ENCODE measurements at regions not wholly inside any gene's neighbourhood (a gene's known extent, or its start where the extent isn't known, plus 50 kb on each side); places are given as distances from the start of the nearest gene placed in this dataset.
"Not testable (repeated sequence)": the region's sequence is repeated elsewhere in the genome, so short reads cannot be mapped to it uniquely, and the experiment has no call there.

DNA sequence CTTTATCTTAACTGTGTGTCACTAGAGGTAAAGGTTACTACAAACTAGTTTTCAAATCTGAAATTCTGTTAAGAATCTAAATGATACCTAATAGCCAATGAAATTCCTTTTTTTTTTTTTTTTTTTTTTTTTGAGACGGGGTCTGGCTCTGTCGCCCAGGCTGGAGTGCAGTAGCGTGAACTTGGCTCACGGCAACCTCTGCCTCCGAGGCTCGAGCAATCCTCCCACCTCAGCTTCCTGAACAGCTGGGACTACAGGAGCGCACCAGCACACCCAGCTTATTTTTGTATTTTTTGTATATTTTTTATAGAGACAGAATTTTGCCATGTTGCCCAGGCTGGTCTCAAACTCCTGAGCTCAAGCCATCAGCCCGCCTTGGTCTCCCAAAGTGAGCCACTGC, 160.3 kb upstream of the NEBL start:
- DNase-seq (ENCODE audit: low spot score): no peak

DNA sequence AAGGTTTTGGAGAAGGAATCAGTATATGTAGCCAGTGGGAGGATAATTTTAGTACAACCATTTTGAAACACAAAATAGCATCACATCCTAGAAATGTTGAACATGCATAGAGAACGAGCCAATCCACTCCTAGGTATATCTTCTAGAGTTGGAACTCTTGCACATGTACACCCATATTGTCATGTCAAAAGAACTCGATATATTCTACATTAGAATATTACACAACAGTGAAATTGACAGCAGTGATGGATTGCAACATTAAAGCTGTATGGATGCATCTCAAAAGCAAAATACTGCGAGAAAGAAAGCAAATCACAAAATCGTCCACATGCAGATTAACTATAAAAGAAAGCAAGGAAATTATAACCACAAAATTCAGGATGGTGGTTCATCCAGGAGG, 159.3 kb upstream of the NEBL start:
- DNase-seq (ENCODE audit: low spot score): no peak

DNA sequence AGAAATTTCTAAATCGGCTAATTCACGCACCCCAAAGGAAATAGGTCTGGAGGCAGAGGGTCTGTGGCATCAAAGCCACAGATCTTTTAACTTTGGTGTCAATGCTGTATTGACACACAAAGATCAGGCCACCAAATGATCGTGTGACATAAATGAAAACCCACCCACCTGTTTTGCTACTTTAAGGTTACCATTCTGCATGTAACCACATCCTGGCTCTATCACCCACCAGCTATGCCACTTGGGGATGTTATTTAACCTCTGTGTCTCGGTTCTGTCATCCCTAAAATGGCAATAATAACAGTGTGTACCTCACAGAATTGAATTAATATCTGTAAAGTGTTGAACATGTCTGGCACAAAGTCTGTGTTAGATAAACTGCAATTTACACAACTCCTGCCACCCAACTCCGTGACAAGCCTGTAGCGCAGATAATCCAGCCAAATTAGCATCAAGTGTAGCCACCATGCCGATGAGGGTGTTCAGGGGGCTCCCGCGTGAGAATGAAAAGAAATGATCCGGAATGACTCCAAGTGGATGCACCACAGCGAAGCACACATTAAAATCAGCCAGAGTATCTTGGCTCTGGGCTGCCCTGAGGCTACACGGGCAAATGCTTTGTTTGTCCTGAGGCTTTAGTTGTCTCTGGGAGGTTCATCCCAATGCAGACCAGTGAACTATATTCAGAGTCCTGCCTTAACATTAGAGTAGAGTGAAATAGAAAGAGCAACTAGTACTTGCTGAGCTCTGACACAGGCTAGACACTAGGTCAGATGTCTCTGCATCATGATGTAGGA, 158.4 kb upstream of the NEBL start:
- no peak for DNase-seq (ENCODE audit: low spot score)

DNA sequence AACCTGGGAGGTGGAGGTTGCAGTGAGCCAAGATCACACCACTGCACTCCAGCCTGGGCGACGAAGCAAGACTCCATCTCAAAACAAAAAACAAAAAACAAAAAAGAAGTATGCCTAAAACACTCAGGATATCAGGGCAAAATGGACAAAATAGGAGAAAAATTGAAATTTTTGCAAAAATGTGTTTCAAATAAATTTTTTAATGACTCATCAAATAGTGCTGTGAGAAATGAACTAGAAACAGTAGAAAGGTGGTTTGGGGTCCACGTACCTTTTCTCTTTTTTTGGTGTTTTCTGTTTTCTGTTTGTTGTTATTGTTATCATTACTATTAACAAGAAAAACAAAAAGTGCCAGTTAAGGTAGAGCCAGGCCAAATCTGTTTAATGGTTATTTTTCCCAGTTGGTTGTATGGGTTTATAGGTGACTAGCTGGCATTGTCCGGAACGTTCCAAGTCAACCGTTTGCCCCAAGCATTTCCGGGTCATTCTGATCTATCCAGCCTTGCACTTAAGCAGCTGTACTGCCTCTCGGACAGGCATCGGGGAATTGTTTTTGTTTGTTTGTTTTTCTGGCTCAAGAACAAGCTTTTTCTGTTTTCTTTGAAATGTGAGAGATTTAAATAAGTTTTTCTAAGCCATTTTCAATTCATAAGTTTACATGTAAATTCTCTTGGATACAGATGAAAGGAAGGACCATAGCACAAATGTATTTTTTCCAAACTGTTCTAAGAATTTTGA, 157.0 kb upstream of the NEBL start:
- no peak for DNase-seq (ENCODE audit: low spot score)

DNA sequence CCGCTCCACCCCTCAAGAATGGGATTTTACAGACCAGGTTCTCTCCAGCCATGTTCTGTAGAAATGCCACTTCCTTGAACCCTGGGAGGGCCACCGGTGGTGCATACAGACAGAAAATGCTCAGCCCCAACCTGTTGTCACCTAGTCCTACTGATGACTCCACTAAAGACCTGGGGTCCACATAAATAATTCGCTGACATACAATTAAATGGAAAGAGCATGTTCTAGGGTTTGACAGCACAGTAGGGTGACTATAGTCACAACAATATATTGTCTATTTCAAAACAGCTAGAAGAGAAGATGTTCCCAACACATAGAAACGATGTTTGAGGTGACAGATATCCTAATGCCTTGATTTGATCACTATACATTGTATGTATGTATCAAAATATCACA, 155.6 kb upstream of the NEBL start:
- DNase-seq (ENCODE audit: low spot score): no peak

DNA sequence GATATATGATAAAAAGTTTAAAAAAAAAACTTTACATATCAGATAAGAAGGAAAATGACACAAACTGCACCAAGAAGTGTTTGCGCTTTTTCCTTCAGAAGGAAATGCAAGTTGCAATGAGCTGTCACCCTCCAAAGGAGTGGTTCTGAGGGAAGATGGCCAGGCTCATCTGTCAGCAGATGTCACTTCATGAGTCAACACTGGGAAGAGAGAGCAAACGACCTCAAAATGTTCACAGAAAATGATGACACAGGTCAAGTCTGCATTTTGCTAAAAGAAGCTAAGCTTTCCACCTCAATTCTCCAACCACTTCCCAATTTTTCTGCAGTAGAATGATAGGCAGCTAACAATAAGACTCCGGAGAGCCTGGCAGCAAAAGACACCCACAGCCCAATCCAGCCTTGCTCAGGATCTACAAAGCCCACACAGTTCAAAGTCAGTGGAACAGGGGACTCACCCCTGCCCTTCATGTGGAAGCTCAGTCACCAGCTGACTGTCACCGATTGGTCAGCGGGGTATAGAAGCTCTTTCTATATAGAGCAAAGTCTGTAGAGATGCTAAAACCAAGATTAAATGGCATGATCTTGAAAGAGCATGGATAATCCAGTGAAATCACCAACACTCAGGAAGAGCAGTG, 155.1 kb upstream of the NEBL start:
- no peak for DNase-seq (ENCODE audit: low spot score)

DNA sequence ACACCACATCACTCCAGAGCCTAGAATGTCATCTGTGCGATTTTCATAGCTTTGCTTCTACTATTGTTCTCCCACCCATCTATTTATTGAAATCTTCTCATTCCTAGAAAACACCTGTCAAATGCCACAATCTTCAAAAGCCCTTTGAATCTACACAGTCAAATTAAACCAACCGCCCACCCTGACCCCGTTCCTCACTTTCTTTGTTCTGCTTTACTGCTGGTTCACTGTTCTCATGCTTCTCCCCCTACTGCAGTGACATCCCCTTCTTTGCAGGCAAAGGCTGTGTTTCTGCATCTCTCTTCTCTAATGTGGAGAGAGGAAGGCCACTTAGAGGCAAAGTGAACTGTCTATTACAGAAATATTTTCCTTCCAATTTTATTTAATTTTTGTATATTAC, 152.4 kb upstream of the NEBL start:
- no peak for DNase-seq (ENCODE audit: low spot score)

DNA sequence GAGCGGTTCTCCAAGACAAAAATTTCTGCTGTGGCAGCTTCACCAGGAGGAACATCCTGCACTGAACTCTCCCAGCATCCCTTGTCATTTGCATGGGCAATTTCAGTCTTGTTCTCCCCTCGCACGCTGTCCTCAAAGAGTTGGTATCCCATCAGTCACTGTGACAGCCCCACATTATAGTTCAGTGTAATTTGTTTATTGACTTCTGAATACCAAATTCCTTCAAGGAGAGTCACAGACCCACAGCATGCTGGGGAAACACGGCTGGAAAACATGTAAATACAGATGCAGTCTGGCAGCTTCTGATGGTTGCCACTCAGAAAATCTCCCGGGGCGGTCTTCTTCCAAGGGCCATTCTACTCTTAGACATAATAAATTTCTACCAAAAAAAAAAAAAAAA, 151.0 kb upstream of the NEBL start:
- no peak for DNase-seq (ENCODE audit: low spot score)

DNA sequence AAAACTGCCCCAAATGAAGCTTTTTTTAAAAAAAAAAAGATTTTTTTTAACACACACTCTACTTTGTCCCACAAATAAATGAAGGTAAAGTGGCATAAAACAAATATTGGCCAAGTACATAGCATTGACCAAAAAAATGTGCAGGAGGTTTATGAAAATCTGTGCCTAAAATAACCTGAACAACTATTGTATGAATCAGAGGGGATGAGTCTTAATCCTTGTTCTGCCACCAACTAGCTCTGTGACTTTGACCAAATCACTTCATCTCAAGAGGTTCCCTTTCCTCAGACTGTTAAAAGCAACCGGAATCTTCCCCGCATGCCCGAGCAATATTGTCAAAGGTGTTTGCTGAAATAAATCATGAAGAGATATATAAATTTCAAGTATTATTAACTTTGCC, 150.4 kb upstream of the NEBL start:
- DNase-seq (ENCODE audit: low spot score): no peak

DNA sequence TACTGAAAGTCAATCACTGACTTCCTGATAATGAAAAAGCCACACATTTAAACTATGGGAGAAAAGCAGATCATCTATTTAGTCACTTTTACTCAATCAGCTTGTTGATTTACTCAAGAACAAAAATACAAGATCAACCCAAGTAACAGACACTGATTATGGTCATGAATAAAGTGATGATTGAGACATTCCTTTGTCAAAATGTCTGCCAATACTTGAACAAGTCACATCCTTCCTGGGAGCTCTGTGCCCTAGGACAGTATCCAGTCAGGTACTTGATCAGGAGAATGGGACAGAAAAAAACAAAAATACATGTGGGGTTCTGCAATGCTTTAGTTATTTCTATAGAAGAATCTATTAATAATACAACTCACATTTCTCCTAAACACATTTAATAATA, 150.0 kb upstream of the NEBL start:
- DNase-seq (ENCODE audit: low spot score): no peak

DNA sequence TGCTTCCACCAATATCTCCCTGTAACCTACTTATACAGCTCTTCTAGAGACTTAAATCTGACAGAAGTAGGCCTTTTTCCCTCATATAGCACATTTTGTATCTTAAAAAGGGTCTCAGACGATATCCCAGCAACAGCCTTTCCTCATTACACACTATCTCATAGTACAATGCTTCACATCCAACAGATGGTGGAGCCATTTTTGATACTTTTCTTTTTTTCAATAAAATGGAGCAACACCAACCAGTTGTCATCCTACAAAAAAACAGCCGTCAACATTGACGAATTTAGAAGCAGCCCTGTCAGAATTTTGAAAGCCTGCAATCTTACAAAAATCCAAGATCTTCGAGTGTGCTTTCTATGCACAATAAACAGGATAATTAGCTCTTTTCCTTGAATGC, 145.9 kb upstream of the NEBL start:
- no peak for DNase-seq (ENCODE audit: low spot score)

DNA sequence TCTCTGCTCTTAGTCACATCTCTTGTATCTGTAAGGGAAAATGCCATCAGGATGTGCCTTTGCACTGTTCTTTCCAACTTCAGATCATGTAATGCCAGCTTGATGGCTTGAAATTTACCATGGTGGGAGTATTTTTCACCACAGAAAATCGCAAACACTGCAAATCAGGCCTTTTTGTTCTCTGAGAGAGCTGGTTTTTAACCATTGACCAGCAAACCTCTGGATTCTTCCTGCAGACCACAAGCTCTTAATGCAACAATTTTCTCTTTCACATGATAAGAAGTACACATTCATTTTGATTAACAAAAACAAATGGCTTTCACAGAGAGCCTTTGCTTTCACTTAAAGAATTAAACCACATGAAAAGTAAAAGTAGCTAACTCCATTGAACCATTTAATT, 145.4 kb upstream of the NEBL start:
- no peak for DNase-seq (ENCODE audit: low spot score)

DNA sequence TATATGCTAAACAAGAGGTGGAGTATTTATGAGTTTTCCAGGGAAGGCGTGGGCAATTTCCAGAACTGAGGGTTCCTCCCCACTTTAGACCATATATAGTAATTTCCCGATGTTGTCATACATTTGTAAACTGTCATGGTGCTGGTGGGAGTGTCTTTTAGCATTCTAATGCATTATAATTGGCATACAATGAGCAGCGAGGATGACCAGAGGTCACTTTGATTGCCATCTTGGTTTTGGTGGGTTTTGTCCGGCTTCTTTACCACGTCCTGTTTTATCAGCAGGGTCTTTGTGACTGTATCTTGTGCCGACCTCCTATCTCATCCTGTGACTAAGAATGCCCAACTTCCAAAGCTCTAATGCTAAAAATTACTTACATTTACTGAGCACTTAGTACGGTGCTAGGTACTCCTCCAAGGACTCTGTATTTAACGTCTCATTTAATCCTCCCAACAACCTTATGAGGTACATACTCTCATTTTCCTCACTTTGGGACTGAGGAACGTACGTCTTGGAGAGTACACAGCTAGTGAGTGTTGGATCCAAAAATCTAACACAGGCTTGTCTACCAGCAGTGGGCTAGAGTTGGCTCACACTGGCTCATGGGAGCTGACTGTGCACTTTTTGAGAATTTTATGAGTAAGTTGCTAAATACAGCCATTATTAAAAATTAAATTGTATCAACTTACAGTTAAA, 144.8 kb upstream of the NEBL start:
- DNase-seq (ENCODE audit: low spot score): no peak

DNA sequence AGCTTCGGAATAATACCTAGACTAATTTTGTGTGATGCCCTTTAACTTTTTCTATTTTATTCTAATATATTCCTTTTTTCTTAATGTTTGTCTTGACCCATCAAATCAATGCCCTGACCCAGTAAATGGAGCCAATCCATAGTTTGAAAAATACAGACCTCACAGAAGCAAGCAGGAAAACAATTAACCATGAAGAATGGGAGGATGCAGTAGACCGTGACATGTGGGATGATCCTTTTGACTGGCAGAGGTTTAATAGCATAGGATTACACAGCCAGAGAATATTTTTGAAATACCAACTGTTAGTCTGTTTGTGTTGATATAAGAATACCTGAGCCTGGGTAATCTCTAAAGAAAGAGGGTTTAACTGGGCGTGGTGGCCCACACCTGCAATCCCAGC, 142.6 kb upstream of the NEBL start:
- DNase-seq (ENCODE audit: low spot score): no peak

DNA sequence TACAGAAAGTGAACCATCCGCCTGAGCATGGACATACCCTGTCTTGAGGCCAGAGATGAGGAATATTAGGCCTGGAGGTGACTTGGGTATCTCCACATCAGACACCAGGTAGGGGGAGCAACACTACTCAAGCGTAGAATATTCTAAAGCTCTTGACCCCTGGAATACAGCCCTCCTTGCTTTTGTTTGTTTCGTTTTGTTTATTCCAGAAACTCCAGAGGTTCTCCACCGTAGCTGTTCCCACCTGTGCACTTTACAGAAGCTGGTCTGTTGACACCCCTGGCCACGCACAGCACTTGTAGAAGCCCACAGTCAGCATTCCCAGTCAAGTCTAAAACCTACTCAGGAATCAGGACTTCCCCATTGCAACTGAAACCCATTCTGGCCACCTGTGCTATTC, 139.6 kb upstream of the NEBL start:
- DNase-seq (ENCODE audit: low spot score): no peak

DNA sequence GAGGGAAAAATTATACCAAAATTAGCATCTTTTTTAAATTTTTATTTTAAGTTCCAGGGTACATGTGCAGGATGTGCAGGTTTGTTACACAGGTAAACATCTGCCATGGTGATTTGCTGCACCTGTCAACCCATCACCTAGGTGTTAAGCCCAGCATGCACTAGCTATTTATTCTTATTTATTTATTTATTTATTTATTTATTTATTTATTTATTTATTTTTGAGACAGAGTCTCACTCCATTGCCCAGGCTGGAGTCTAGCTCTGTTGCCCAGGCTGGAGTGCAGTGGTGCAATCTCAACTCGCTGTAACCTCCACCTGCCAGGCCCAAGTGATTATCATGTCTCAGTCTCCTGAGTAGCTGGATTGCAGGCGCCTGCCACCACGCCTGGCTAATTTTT, 137.7 kb upstream of the NEBL start:
- DNase-seq (ENCODE audit: low spot score): not testable (repeated sequence)

DNA sequence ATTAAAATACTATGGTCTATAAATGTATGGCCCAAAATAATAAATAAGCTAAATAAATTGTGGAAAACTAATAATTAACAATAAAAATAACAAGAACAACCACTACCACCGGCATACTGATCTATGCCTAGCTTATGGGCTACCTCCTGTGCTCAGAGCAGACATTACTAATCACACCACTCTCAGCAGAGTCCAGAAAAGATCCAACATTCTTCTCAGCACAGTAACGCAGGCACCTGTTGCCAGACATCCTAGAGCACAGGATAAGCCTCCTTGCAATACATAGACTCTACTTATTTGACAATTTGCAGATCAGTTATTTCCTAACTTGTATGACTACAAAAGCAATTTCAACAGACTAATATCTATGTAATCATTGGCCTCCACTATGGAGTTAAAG, 137.1 kb upstream of the NEBL start:
- DNase-seq (ENCODE audit: low spot score): no peak

DNA sequence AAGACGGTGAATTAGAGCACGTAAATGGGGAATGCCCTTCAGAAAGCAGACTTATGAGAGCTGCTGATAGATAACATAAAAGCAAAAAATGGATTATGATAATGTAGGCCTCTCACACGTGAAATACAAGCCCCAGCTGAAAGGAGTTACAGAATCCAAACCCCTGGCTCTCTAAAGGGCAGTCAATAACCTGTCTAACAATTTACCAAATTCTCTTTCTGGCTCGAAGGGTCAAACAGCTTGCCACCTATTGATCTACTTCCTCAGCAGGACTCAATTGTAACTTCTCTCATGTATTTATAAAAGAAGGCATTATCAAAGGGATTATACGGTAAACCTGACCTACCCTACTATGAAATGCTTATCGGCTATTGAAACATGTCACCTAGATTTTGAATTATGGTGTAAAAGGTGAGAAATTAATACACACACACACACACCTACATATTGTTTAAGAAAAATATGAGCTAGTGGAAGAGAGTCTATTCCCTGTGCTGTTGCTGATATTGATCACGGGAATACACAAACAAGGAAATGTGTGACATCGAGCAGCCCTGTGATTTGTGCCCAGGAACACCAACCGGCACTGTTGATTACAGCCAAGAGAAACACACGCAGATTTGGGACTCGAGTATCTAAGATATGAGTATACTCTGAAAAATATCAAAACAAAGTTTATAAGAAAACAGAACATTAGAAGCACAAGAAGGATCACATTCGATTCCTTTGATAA, 135.6 kb upstream of the NEBL start:
- DNase-seq (ENCODE audit: low spot score): no peak

DNA sequence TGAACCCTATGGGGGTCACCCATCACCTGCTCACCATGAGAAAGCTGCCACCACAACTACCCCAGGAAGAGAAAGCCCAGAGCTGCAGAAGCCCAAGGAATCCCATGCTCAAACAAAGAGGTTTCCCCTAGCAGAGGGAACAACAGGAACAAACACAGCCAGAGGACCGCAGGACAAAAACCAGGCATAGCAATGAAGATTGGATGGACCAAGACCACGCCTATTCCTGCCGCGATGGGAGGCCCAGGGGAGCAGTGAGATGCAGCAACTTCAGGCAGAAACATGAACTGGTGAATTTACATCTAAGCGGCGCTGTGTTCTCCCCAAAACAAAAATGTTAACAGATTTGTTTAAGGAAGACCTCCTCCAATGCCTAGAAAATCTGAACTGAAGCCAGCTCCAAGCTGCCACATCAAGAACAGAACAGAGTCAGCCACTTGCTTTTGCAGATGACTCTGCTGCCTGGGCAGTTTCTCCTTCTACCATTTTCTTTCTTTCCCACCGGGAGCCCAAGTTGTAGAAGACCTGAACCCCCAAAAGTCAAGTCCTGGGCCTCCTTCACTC, 134.2 kb upstream of the NEBL start:
- no peak for DNase-seq (ENCODE audit: low spot score)

DNA sequence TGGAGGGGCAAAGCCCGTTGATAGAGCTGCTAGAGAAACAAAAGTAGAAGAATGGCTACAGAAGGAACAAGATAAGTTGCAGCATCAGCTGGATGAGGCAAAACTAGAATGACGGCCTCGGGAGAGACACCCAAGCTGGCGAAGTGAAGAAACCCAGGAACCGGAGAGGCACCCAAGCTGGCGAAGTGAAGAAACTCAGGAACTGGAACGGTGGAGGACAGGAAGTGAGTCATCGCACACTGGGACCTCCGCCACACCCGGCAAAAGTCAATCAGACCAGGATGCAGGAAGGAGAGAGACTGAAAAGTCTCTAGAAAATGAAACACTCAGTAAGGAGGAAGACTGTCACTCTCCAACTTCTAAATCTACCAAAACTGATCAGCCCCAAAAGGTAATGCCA, 133.0 kb upstream of the NEBL start:
- no peak for DNase-seq (ENCODE audit: low spot score)

DNA sequence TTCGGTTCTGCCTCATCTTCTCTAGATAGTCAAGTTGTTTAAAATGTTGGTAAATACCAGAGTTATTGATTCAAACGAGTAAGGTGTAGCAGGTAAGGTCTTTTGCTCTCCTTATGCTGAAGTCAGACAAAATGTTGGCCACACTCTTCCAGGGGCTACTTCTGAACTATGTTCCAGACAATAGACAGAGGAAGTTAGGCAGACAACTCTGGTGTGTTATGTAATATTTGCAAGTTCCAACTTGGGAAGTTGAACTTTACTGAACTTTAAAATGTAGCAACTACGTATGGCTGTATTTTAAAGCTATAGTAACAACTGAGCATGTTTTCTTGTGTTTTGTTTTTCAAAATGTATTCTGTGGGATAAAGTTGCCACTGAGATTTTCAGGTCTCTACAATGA, 125.7 kb upstream of the NEBL start:
- DNase-seq (ENCODE audit: low spot score): no peak

Measured in HuH-7 (cell line).